GM12892 (cell line): ENCODE measurements at regions not wholly inside any gene's neighbourhood (a gene's known extent, or its start where the extent isn't known, plus 50 kb on each side); places are given as distances from the start of the nearest gene placed in this dataset.

ENCODE experiments used
- POLR2A ChIP-seq: IDR thresholded peaks from 2 replicates; pipeline ENCODE4 v1.6.1; 2011; ENCODE audit warnings: low read depth, low read length, control low read depth
- TAF1 ChIP-seq: IDR thresholded peaks from 2 replicates; pipeline ENCODE4 v1.6.1; 2011; ENCODE audit warnings: low read depth, mild to moderate bottlenecking, control low read depth, low read length, borderline replicate concordance

DNA sequence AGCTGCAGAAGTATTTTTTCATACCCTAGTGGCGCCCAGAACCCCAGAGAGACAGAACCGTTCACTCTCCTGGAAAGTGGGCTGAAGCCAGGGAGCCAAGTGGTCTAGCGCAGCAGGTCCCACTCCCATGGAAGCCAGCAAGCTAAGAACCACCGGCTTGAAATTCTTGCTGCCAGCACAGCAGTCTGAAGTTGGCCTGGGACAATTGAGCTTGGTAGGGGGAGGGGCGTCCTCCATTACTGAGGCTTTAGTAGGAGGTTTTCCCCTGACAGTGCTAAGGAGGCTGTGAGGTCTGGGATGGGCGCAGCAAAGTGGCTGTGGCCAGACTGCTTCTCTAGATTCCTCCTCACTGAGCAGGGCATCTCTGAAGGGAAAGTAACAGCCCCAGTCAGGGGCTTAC lies 84.5 kb upstream of the ATXN3L start:
- TF ChIP-seq TAF1: no peak
- TF ChIP-seq POLR2A: no peak
